ENCODE measurements at regions not wholly inside any gene's neighbourhood (a gene's known extent, or its start where the extent isn't known, plus 50 kb on each side); places are given as distances from the start of the nearest gene placed in this dataset.

DNA sequence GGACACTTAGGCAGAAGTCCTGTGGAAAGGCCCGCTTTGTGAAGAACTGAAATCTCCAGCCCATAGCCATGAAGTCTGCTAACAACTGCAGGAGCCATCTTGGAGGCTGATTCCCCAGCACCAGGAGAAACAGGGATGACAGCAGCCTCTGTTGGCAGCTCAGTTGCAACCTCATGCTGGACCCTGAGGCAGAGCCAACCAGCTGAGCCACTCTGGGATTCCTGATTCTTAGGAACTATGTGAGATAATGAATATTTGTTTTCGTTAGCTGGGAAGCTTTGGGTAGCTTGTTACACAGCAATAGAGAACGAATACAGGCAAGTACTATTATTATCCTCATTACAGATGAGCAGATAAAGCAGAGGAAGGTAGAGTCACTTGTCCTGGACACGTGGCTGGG is 210.5 kb upstream of the ANKH start:
- TF ChIP-seq POLR2A (IDR thresholded peaks at IDR 0.05) (no peak), CTCF (IDR thresholded peaks at IDR 0.05) (no peak)

All from uterus (tissue), 2 donors.